ENCODE measurements at regions not wholly inside any gene's neighbourhood (a gene's known extent, or its start where the extent isn't known, plus 50 kb on each side); places are given as distances from the start of the nearest gene placed in this dataset.

DNA sequence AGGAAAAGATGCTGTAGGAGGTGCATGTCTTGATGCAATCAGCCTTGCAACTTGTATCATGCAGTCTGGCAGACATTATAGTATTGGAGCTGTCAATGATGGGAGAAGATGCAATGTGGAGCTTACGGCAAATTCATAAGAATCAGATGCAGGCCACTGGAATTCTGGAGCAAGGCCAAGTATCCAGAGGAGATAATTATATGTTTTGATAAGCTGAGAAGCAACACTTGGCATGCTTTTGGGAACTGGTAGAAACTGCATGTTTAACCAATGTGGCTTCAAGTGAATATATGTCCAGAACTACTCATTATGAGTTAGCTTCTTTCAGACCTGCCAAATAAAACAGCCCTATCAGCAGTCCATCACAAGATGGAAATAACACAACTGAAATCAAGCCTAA lies 249.1 kb upstream of the PPFIA2 start:
- no peaks in the 10 kb centered on the region for H3K27me3 Mint-ChIP-seq
- no peak overlapping the region for H3K4me3 Mint-ChIP-seq
- H3K27ac Mint-ChIP-seq = no peak overlapping the region
- no peaks in the 10 kb centered on the region for H3K36me3 Mint-ChIP-seq
- no peaks in the 10 kb centered on the region for H3K4me1 Mint-ChIP-seq
- ATAC-seq (ENCODE audit: low read depth in 2 of 2) (no peak), DNase-seq (no peak)
- peaks cover 0 to 13% (median 2%) of the 10 kb centered on the region in 7 donors for H3K9me3 Mint-ChIP-seq

DNA sequence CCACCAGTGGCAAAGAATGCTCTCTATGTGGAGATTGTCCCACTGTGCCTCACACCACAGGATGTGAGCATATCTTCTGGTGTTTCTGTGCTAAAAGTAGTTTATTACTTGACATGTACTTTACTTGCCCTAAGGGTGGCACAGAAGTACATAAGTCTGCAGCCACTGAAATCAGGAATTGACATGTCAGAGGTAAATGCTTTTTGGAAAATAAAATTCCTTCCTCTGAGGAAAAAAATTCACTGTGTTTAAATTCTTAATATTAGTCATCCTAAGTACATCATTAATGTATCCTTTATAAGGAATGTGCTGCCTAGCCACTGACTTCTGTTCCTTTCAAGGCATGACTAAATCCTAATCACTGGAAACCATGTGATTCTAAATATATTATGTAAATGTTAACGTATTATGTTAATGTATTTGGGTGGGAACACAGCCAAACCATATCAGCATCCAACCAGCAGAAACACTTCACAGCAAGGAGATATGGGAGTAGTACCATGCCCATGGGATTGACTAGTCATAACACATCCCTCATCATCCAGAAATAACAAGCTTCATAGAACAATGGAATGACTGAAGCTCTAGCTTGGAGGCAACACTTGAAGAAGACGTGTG lies 239.7 kb upstream of the PPFIA2 start:
- Mint-ChIP-seq H3K4me1 (no peaks in the 10 kb centered on the region), H3K27ac (no peak overlapping the region), H3K4me3 (no peak overlapping the region), H3K9me3 (peaks cover 0 to 19% (median 6%) of the 10 kb centered on the region in 7 donors), H3K36me3 (no peaks in the 10 kb centered on the region), H3K27me3 (no peaks in the 10 kb centered on the region)
- ATAC-seq (ENCODE audit: low read depth in 2 of 2) (no peak), DNase-seq (no peak)

DNA sequence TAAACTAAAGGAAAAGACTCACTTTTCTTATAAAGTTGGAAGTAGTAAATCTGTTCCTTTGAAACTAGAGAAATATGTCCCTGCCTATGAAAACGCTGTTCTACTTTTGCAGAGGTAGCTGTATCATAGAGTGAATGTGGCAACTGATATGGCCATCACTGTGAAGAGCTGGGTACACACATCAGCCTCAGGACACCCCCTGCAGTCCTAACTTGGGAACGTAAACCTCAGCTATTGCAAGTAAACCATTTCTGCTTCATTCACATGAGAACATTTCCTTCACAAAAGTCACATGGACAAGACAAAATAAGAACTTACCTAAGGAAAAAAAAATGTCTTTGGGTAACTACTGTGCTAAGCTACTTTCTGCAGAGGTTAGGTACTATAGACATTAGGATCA lies 233.3 kb upstream of the PPFIA2 start:
- no peak overlapping the region for H3K27ac Mint-ChIP-seq
- H3K4me3 Mint-ChIP-seq = no peak overlapping the region
- DNase-seq (no peak), ATAC-seq (ENCODE audit: low read depth in 2 of 2) (no peak)
- peaks cover 0 to 4% (median 3%) of the 10 kb centered on the region in 7 donors for H3K9me3 Mint-ChIP-seq
- no peaks in the 10 kb centered on the region for H3K36me3 Mint-ChIP-seq
- H3K4me1 Mint-ChIP-seq = no peaks in the 10 kb centered on the region
- no peaks in the 10 kb centered on the region for H3K27me3 Mint-ChIP-seq

DNA sequence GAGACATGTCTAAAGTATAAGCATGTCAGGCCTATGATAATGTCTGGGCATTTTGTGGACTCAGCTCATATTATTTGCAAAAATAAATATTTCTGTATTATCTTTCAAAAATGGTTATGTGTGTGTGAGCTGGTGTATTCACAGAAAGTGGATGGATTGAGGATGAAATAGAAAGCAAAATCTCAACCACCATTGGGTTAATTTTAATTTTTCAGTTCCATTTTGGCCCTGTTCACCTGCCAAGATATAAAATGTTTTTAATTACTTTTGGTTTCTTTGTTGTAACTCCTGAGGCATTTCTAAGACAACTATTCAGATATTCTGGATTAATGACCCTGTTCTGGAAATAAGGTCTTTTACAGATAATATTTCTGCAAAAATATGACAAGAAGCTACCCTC lies 232.7 kb upstream of the PPFIA2 start:
- ATAC-seq (ENCODE audit: low read depth in 2 of 2) (no peak), DNase-seq (no peak)
- Mint-ChIP-seq H3K36me3 (no peaks in the 10 kb centered on the region), H3K27me3 (no peaks in the 10 kb centered on the region), H3K27ac (no peak overlapping the region), H3K4me3 (no peak overlapping the region), H3K9me3 (peaks cover 0 to 4% (median 0%) of the 10 kb centered on the region in 7 donors), H3K4me1 (no peaks in the 10 kb centered on the region)

DNA sequence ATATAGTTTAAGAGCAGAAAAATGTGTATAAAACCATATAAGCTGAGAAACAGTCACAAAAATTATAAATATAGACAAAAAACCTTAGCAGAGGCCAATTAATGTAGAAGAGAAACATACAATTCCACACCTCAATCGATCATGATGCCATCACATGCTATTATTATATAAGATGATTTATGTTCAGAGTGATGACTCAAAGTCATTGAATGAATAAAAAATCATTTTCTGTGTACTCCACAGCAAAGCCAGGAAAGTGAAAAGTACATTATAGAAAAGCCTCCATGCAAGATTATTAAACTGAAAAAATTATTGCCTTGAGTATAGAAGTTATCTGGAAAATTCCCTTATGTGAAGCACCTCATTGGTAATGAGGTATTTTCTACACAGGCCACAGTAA lies 229.2 kb upstream of the PPFIA2 start:
- DNase-seq = no peak
- ATAC-seq (ENCODE audit: low read depth in 2 of 2) = no peak

DNA sequence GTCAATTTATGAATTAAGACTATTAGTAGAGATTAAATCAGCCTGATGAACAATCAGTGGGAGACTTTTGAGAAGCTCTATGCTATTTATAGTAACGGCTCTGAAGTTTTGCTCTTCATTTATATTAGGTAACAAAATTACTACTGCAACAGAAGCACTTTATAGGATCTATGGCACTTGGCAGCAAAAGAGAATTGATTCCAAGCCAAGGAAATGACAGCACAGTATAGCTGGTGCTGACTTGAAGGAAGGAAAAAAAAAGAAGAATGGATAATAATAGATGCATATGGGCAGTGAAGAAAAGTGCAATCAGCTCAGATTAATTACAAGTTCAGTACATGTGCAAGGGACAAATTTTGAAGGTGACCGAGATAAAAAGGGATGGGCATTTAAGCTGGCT lies 228.2 kb upstream of the PPFIA2 start:
- no peak for ATAC-seq (ENCODE audit: low read depth in 2 of 2)
- peaks cover 0 to 9% (median 5%) of the 10 kb centered on the region in 7 donors for H3K9me3 Mint-ChIP-seq
- no peaks in the 10 kb centered on the region for H3K36me3 Mint-ChIP-seq
- H3K27me3 Mint-ChIP-seq = no peaks in the 10 kb centered on the region
- H3K4me1 Mint-ChIP-seq = no peaks in the 10 kb centered on the region
- H3K4me3 Mint-ChIP-seq = no peak overlapping the region
- H3K27ac Mint-ChIP-seq = no peak overlapping the region
- DNase-seq = no peak

More for the DNA sequence above, 229.2 kb upstream of the PPFIA2 start:
- no peak overlapping the region for H3K27ac Mint-ChIP-seq
- H3K4me3 Mint-ChIP-seq = no peak overlapping the region
- H3K36me3 Mint-ChIP-seq = no peaks in the 10 kb centered on the region
- no peaks in the 10 kb centered on the region for H3K27me3 Mint-ChIP-seq
- H3K4me1 Mint-ChIP-seq = no peaks in the 10 kb centered on the region
- peaks cover 0 to 8% (median 2%) of the 10 kb centered on the region in 7 donors for H3K9me3 Mint-ChIP-seq

DNA sequence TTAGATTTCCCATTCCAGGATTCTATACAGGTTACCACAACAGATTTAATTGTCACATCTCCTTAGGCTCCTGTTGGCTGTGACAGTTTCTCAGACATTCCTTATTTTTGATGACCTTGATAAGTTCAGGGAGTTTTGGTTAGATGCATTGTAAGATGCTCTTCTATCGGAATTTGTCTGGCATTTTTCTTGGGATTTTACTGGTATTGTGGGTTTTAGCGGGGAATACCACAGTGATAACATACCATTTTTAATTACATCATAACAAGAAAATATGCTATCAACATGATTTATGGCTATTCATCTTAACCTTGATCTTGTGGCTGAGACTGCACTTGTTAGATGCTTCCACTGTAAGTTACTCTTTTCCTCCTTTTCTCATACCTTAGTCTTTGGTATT lies 217.5 kb upstream of the PPFIA2 start:
- ATAC-seq (ENCODE audit: low read depth in 2 of 2) = no peak
- H3K4me1 Mint-ChIP-seq = no peaks in the 10 kb centered on the region
- peaks cover 0 to 18% (median 3%) of the 10 kb centered on the region in 7 donors for H3K9me3 Mint-ChIP-seq
- no peak for DNase-seq
- no peak overlapping the region for H3K27ac Mint-ChIP-seq
- no peak overlapping the region for H3K4me3 Mint-ChIP-seq
- H3K27me3 Mint-ChIP-seq = no peaks in the 10 kb centered on the region
- no peaks in the 10 kb centered on the region for H3K36me3 Mint-ChIP-seq

DNA sequence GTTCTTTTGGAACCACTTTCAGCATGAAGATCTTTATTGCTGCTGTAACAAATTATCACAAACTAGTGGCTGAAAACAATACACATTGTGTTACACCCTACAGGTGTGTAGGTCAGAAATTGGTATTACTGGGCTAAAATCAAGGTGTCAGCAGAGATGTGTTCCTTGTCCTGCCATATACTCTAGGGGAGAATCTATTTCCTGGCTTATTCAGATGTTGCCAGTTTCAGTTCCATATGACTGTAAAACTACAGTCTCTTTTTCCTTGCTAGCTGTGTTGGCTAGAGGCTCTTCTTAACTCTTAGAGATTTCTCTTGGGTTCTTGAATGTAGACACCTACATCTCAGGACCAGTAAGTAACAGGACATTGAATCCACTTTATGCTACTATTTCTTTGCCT lies 215.6 kb upstream of the PPFIA2 start:
- Mint-ChIP-seq H3K36me3 (no peaks in the 10 kb centered on the region), H3K27me3 (no peaks in the 10 kb centered on the region), H3K4me3 (no peak overlapping the region), H3K9me3 (peaks cover 0 to 13% (median 0%) of the 10 kb centered on the region in 7 donors), H3K4me1 (no peaks in the 10 kb centered on the region), H3K27ac (no peak overlapping the region)
- ATAC-seq (ENCODE audit: low read depth in 2 of 2) (no peak), DNase-seq (no peak)

DNA sequence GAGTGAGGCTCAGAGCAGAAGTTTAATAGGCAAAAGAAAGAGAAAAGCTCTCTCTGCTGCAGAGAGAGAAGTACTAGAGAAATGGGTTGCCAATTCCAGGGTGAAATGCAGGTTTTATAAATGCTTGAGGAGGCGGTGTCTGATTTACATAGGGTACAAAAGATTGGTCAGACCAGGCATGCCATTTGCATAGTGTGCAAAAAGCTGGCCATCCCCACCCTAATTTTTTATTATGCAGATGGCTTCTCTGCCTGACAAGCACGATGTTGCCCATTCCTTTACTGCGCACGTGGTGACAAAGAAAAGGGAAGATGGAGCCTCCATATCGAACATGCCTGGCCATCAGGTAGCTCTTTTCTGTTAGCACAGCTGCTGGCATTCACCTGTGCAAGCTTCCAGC lies 209.3 kb upstream of the PPFIA2 start:
- Mint-ChIP-seq H3K27me3 (no peaks in the 10 kb centered on the region), H3K27ac (no peak overlapping the region), H3K4me3 (no peak overlapping the region), H3K9me3 (peaks cover 0 to 4% (median 0%) of the 10 kb centered on the region in 7 donors), H3K36me3 (no peaks in the 10 kb centered on the region), H3K4me1 (no peaks in the 10 kb centered on the region)
- no peak for DNase-seq
- ATAC-seq (ENCODE audit: low read depth in 2 of 2) = no peak

DNA sequence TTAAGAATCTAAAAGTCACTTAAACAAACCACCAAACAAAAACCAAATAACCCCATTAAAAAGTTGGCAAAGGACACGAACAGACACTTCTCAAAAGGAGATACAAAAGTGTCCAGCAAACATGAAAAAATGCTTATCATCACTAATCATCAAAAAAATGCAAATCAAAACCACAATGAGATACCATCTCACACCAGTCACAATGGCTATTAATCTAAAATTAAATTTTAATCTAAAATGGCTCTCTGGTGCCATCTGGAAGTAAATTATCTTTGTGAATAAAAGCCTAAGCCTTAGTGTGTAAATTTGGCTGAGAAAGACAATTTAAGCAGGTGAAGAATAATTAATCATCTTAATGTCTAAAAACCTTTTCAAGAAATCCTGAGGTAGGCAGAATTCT lies 204.5 kb upstream of the PPFIA2 start:
- no peaks in the 10 kb centered on the region for H3K4me1 Mint-ChIP-seq
- no peaks in the 10 kb centered on the region for H3K27me3 Mint-ChIP-seq
- no peak overlapping the region for H3K27ac Mint-ChIP-seq
- ATAC-seq (ENCODE audit: low read depth in 2 of 2) (no peak), DNase-seq (no peak)
- no peak overlapping the region for H3K4me3 Mint-ChIP-seq
- H3K36me3 Mint-ChIP-seq = no peaks in the 10 kb centered on the region
- H3K9me3 Mint-ChIP-seq = peaks cover 0 to 2% (median 0%) of the 10 kb centered on the region in 7 donors

DNA sequence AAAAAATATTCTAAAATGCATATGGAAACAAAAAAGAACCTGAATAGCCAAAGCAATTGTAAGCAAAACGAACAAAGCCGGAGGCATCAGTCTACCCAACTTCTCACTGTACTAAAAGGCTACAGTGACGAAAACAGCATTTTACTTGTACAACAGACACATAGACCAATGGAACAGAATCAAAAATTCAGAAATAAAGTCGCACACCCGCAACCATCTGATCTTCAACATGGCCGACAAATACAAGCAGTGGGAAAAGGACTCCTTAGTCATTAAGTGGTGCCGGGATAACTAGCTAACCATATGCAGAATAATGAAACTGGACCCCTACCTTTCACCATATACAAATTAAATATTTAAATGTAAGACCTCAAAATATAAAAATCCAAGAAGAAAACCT lies 203.9 kb upstream of the PPFIA2 start:
- no peak for DNase-seq
- no peak for ATAC-seq (ENCODE audit: low read depth in 2 of 2)
- Mint-ChIP-seq H3K9me3 (peaks cover 0 to 2% (median 0%) of the 10 kb centered on the region in 7 donors), H3K27ac (no peak overlapping the region), H3K4me1 (no peaks in the 10 kb centered on the region), H3K36me3 (no peaks in the 10 kb centered on the region), H3K27me3 (no peaks in the 10 kb centered on the region), H3K4me3 (no peak overlapping the region)

DNA sequence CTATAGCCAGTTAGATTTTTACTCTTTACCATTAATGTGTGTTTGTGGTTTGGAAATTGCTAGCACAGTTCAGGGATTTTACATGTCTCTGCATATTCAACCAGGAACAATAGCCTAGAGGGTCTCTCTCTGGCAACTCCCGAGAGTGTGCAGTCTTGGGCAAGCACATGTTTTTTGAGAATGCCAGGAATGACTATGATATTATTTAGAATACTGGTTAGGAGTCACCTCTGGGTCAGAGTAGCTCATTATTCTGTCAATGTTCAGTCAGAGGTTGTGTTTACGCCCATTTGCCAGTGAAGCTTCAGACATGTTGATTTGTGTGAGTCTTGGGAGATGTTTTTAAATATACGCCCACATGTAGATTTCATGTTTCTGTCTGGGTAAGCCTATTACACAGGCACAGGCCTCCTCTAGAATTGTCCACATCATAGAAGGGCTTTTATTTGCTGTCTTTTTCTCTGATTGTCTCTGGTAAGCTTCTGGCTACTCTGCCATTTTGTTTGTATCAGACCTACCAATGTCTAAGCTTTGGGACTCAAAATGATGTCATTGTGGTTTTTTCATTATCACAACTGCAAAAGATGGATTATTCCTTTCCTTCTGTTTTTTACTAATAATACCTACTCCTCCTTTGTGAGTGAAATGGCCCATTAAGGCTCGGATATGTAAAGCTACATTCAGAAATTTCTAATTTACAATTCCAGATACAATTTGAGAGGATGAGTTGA lies 203.1 kb upstream of the PPFIA2 start:
- H3K4me1 Mint-ChIP-seq = no peaks in the 10 kb centered on the region
- peaks cover 0 to under 1% (median 0%) of the 10 kb centered on the region in 7 donors for H3K9me3 Mint-ChIP-seq
- DNase-seq (no peak), ATAC-seq (ENCODE audit: low read depth in 2 of 2) (no peak)
- H3K27ac Mint-ChIP-seq = peak overlapping the region in 1 of 6 donors; percentile 11
- H3K36me3 Mint-ChIP-seq = no peaks in the 10 kb centered on the region
- H3K4me3 Mint-ChIP-seq = no peak overlapping the region
- no peaks in the 10 kb centered on the region for H3K27me3 Mint-ChIP-seq

DNA sequence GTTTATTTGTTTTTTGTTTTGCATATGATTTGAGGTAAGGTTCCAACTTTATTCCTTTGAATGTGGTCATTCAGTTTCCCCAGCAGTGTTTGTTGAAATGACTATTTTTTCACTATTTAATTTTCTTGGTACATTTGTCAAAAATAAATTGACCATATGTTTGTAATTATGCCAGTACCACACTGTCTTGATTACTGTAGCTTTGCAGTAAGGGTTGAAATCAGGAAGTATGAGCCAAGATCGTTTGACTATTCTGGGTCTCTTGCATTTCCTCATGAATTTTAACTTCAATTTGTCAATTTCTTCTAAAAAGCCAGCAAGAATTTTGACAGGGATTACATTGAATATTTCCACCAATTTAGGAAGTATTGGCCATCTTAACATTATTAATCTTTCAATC lies 199.3 kb upstream of the PPFIA2 start:
- DNase-seq (no peak), ATAC-seq (ENCODE audit: low read depth in 2 of 2) (no peak)
- no peaks in the 10 kb centered on the region for H3K27me3 Mint-ChIP-seq
- H3K4me1 Mint-ChIP-seq = no peaks in the 10 kb centered on the region
- no peak overlapping the region for H3K4me3 Mint-ChIP-seq
- H3K36me3 Mint-ChIP-seq = no peaks in the 10 kb centered on the region
- no peak overlapping the region for H3K27ac Mint-ChIP-seq
- H3K9me3 Mint-ChIP-seq = no peaks in the 10 kb centered on the region

DNA sequence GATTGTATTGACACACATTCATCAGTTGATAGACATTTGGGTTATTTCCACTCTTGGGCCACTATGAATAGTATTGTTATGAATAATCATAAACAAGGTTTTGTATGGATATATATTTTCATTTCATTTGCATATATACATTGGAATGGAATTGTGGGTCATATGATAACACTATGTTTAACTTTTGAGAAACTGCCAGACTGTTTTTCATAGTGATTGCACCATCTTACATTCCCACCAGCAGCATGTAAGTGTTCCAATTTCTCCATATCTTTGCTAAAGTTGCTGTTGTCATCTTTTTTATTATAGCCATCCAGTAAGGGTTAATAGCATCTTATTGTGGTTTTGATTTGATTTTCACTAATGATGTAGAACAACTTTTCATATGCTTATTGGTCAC lies 198.5 kb upstream of the PPFIA2 start:
- no peak for DNase-seq
- H3K36me3 Mint-ChIP-seq = no peaks in the 10 kb centered on the region
- no peak overlapping the region for H3K4me3 Mint-ChIP-seq

More for the DNA sequence above, 198.5 kb upstream of the PPFIA2 start:
- H3K27ac Mint-ChIP-seq = no peak overlapping the region
- no peaks in the 10 kb centered on the region for H3K9me3 Mint-ChIP-seq
- H3K4me1 Mint-ChIP-seq = no peaks in the 10 kb centered on the region
- H3K27me3 Mint-ChIP-seq = no peaks in the 10 kb centered on the region
- no peak for ATAC-seq (ENCODE audit: low read depth in 2 of 2)

Measured in naive B cell (primary cell).